ENCODE measurements at regions not wholly inside any gene's neighbourhood (a gene's known extent, or its start where the extent isn't known, plus 50 kb on each side); places are given as distances from the start of the nearest gene placed in this dataset.

DNA sequence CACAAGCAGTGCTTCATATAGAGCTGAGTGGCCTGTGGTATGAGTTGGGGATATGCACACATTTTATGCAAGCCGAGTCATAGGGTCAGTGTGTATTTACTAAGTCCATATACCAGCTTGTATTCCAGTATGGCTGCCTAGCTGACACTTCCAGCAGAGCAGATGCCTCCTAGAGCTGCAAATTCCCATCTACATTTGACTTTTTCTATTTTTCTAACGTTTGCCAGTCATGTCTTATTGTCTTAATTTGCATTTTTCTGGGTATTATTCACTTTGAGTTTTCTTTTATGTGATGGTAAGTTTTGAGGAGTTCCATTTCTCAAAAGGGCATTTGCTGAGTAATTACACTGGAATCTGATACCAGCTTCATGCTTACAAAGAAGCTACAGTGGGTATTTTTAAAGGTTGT lies 334.5 kb upstream of the CDH2 start (continued):
- TF ChIP-seq RFX5 (IDR thresholded peaks at IDR 0.05; ENCODE audit: borderline replicate concordance, low read depth, low read length) (no peak), SIRT6 (IDR thresholded peaks at IDR 0.05; ENCODE audit: low read length) (no peak), CHD7 (IDR thresholded peaks at IDR 0.05; ENCODE audit: insufficient replicate concordance, low read length) (no peak), POLR2AphosphoS5 (IDR thresholded peaks at IDR 0.05; ENCODE audit: low read depth, low read length) (no peak)
